K562 (cell line): ENCODE measurements at regions not wholly inside any gene's neighbourhood (a gene's known extent, or its start where the extent isn't known, plus 50 kb on each side); places are given as distances from the start of the nearest gene placed in this dataset.

Experiments used
- ATAC-seq: fragments of 200-7000 bp; cut with Tn5 transposase; 3 replicates; pipeline ENCODE4 v1.9.1; 2020; ENCODE audit warnings: moderate library complexity
- BruUV-seq: library from RNA; stranded (reverse); fragments of 400-500 nt; replicated peaks from 2 replicates; lab custom pipeline; 2021; lab: Mats Ljungman, UMichigan
- CTCF ChIA-PET: fragments of 300-600 bp; formaldehyde crosslinking; extraction: SDS; loops from one replicate; lab custom pipeline; 2021; ENCODE audit warnings: low intra/inter-chr PET ratio; lab: Yijun Ruan, JAX
- POLR2A ChIA-PET: fragments of 300-600, 350-650 bp; sonication (Branson Sonifier 250); formaldehyde crosslinking; extraction: SDS; loops from one replicate; lab custom pipeline; 2021; ENCODE audit warnings: antibody characterized with exemption, inconsistent platforms; lab: Yijun Ruan, JAX
- DNase-seq, 4 experiments: peaks; one replicate each; pipeline versions ENCODE4 v3.0.0 to v3.0.0-alpha.2; 2011 to 2018; ENCODE audit warnings: low spot score in 3 of 4, mixed read lengths in 3 of 4; ENCODE audit errors: extremely low read depth in 1 of 4
- FAIRE-seq: peaks from 2 replicates; lab custom pipeline; 2011; peaks lifted over from hg19 to GRCh38; lab: Jason Lieb, UNC
- H2AFZ ChIP-seq: 2 replicates; pipeline ENCODE4 v1.6.0; 2011; ENCODE audit warnings: low read depth, low read length, control low read depth, inconsistent platforms
- H3K27ac ChIP-seq: fragments of 200-600 bp; 3 replicates; pipeline ENCODE4 v1.8.0; 2011; ENCODE audit warnings: low read depth, mild to moderate bottlenecking, control low read depth, inconsistent platforms, low read length, moderate library complexity, mixed read lengths; ENCODE audit errors: extremely low read depth
- H3K27me3 ChIP-seq, 2 experiments: fragments of 300-600 bp in 1 of 2; 2 replicates in 1 of 2; 3 replicates in 1 of 2; pipeline versions ENCODE4 v1.6.0 to v1.8.0; 2011; ENCODE audit warnings: inconsistent platforms in 2 of 2, low read length in 2 of 2, mild to moderate bottlenecking in 1 of 2, mixed read lengths in 1 of 2, moderate library complexity in 1 of 2; ENCODE audit not compliant: control insufficient read depth in 2 of 2, insufficient read depth in 2 of 2
- H3K36me3 ChIP-seq: fragments of 300-600 bp; 3 replicates; pipeline ENCODE4 v1.8.0; 2011; ENCODE audit warnings: mild to moderate bottlenecking, low read length, inconsistent platforms; ENCODE audit not compliant: control insufficient read depth, insufficient read depth
- H3K4me1 ChIP-seq, 2 experiments: fragments of 200-600 bp in 1 of 2; replicated peaks in 1 of 2; 2 replicates in 1 of 2; 3 replicates in 1 of 2; pipeline versions ENCODE4 v1.5.1 to v1.8.0; 2011; ENCODE audit warnings: inconsistent platforms in 2 of 2, low read length in 2 of 2, mild to moderate bottlenecking in 1 of 2, mixed read lengths in 1 of 2, moderate library complexity in 1 of 2; ENCODE audit not compliant: control insufficient read depth in 2 of 2, insufficient read depth in 2 of 2
- H3K4me2 ChIP-seq: 2 replicates; pipeline ENCODE4 v1.6.1; 2011; ENCODE audit warnings: low read length, control low read depth, inconsistent platforms, mixed read lengths; ENCODE audit not compliant: insufficient read depth
- H3K4me3 ChIP-seq: fragments of 200-600 bp; sonication (generic), shearing (Covaris generic); 2 replicates; pipeline ENCODE4 v1.5.1; 2016; ENCODE audit warnings: control low read depth, inconsistent platforms
- H3K79me2 ChIP-seq: fragments of 200-600 bp; 3 replicates; pipeline ENCODE4 v1.8.0; 2011; ENCODE audit warnings: low read length, inconsistent platforms; ENCODE audit not compliant: control insufficient read depth, insufficient read depth
- H3K9ac ChIP-seq, 2 experiments: 2 replicates each; pipeline versions ENCODE4 v1.6.0 to v1.6.1; 2011; ENCODE audit warnings: low read depth in 2 of 2, low read length in 2 of 2, control low read depth in 1 of 2, inconsistent platforms in 1 of 2, mild to moderate bottlenecking in 1 of 2, mixed read lengths in 1 of 2; ENCODE audit not compliant: insufficient read depth in 1 of 2
- H3K9me1 ChIP-seq: one replicate; pipeline ENCODE4 v1.6.0; 2011; ENCODE audit warnings: inconsistent platforms, mild to moderate bottlenecking, low read length, moderate library complexity; ENCODE audit not compliant: control insufficient read depth, insufficient read depth
- H3K9me3 ChIP-seq: replicated peaks from 2 replicates; pipeline ENCODE4 v1.5.1; 2011; ENCODE audit warnings: low read depth, low read length, inconsistent platforms; ENCODE audit not compliant: control insufficient read depth, insufficient read depth
- H4K20me1 ChIP-seq: replicated peaks from 2 replicates; pipeline ENCODE4 v1.6.1; 2011; ENCODE audit warnings: low read length, inconsistent platforms, mixed read lengths; ENCODE audit not compliant: control insufficient read depth, insufficient read depth
- CHD1 ChIP-seq: fragments of 200-600 bp; sonication (generic); IDR thresholded peaks from one replicate; pipeline ENCODE4 v1.6.1; 2012; ENCODE audit warnings: mild to moderate bottlenecking, moderate library complexity, low read length, inconsistent platforms
- EWSR1 ChIP-seq: fragments of 450-650 bp; IDR thresholded peaks from 2 replicates; pipeline ENCODE4 v1.6.1; 2018; ENCODE audit warnings: borderline replicate concordance, mild to moderate bottlenecking, low read depth, moderate library complexity; ENCODE audit not compliant: partially characterized antibody
- GTF2A2 ChIP-seq: IDR thresholded peaks from 2 replicates; pipeline ENCODE4 v1.6.1; 2016; ENCODE audit warnings: mild to moderate bottlenecking, missing genetic modification characterization, missing compliant biosample characterization
- ID3 ChIP-seq, 2 experiments: fragments of 250-450 bp in 1 of 2; fragments of 450-650 bp in 1 of 2; sonication (Bioruptor Pico) in 1 of 2; IDR thresholded peaks; 2 replicates each; pipeline versions ENCODE4 v1.6.1 to v1.8.0; 2016 to 2021; ENCODE audit warnings: mild to moderate bottlenecking in 2 of 2, moderate library complexity in 2 of 2, missing compliant biosample characterization in 1 of 2, missing genetic modification characterization in 1 of 2
- KLF16 ChIP-seq: IDR thresholded peaks from 2 replicates; pipeline ENCODE4 v1.6.1; 2016; ENCODE audit warnings: antibody characterized with exemption
- MED1 ChIP-seq: sonication (generic); formaldehyde crosslinking; IDR thresholded peaks from 2 replicates; pipeline ENCODE4 v1.8.1; 2023; ENCODE audit warnings: missing genetic modification reagents, borderline replicate concordance
- MITF ChIP-seq: IDR thresholded peaks from 2 replicates; pipeline ENCODE4 v1.6.1; 2014; ENCODE audit warnings: antibody characterized with exemption
- MTA1 ChIP-seq: fragments of 450-650 bp; IDR thresholded peaks from 2 replicates; pipeline ENCODE4 v1.6.1; 2017; ENCODE audit warnings: borderline replicate concordance
- NR2C1 ChIP-seq, 2 experiments: fragments of 450-650 bp; IDR thresholded peaks; 2 replicates each; pipeline ENCODE4 v1.6.1; 2017; ENCODE audit warnings: mild to moderate bottlenecking in 2 of 2, antibody characterized with exemption in 1 of 2, inconsistent platforms in 1 of 2, missing compliant biosample characterization in 1 of 2, missing genetic modification characterization in 1 of 2
- PATZ1 ChIP-seq: fragments of 250-450 bp; sonication (Bioruptor Pico); IDR thresholded peaks from 2 replicates; pipeline ENCODE4 v1.5.0; 2020; ENCODE audit warnings: mild to moderate bottlenecking, borderline replicate concordance
- SREBF1 ChIP-seq: fragments of 150-350 bp; IDR thresholded peaks from 2 replicates; pipeline ENCODE4 v1.6.1; 2014; ENCODE audit warnings: antibody characterized with exemption, low read depth, low read length, borderline replicate concordance
- TAF9B ChIP-seq: fragments of 450-650 bp; IDR thresholded peaks from 2 replicates; pipeline ENCODE4 v1.6.1; 2018; ENCODE audit warnings: mild to moderate bottlenecking; ENCODE audit not compliant: partially characterized antibody
- ZNF507 ChIP-seq: conservative IDR thresholded peaks from 2 replicates; pipeline ENCODE4 v1.6.1; 2017; ENCODE audit warnings: missing genetic modification characterization, missing compliant biosample characterization
- WGBS: fragments of 100-300 bp; shearing (Covaris generic); methylation state at CpG from one replicate; pipeline ENCODE4 v1.1.6; 2016; ENCODE audit warnings: low coverage, mixed read lengths; ENCODE audit not compliant: insufficient coverage; ENCODE audit errors: missing lambda C conversion rate; 5-methylcytosine and 5-hydroxymethylcytosine counted together
- in situ Hi-C: fragments of 300-500 bp; cut with MboI; formaldehyde crosslinking; loops from 4 replicates; pipeline ENCODE4 v1.15.0; 2018; ENCODE audit warnings: inconsistent platforms, mixed read lengths
- intact Hi-C: fragments of 100-400 bp; cut with micrococcal nuclease; formaldehyde crosslinking; loops from 2 replicates; pipeline ENCODE4 v1.14.2; 2022

- Histone ChIP-seq H4K20me1 (no peaks in the 10 kb centered on the region), H2AFZ (no peak overlapping the region), H3K9me3 (peaks cover 3% of the 10 kb centered on the region; the same call in 1 of the 2 replicates), H3K36me3 (no peaks in the 10 kb centered on the region), H3K4me3 (no peak overlapping the region), H3K27ac (no peak overlapping the region), H3K79me2 (no peaks in the 10 kb centered on the region), H3K27me3 (no peaks in the 10 kb centered on the region), H3K4me2 (no peak overlapping the region), H3K9me1 (no peaks in the 10 kb centered on the region), H3K4me1 (no peaks in the 10 kb centered on the region), H3K9ac (no peak overlapping the region)
- no TSS peak for BruUV-seq
- FAIRE-seq (no peak), ATAC-seq (no peak), DNase-seq (no peak)
- intact Hi-C loops (no loop called here), in situ Hi-C loops (no loop called here)
- CTCF ChIA-PET = no interaction called here
- no peak for TF ChIP-seq MTA1
- TF ChIP-seq GTF2A2 (tag) = no peak
- TF ChIP-seq PATZ1 (CRISPR knock-in tag) = no peak
- no peak for TF ChIP-seq MED1 (CRISPR knock-in tag)
- no peak for TF ChIP-seq MITF
- no peak for TF ChIP-seq SREBF1
- no peak for TF ChIP-seq NR2C1 (IDR thresholded peaks at IDR 0.05)
- TF ChIP-seq NR2C1 (tag; IDR thresholded peaks at IDR 0.05) = no peak
- TF ChIP-seq ID3 (CRISPR knock-in tag; IDR thresholded peaks at IDR 0.05) = no peak
- TF ChIP-seq ID3 (tag; IDR thresholded peaks at IDR 0.05) = no peak
- TF ChIP-seq EWSR1 = no peak
- no peak for TF ChIP-seq KLF16
- no peak for TF ChIP-seq CHD1
- TF ChIP-seq TAF9B = no peak
- no peak for TF ChIP-seq ZNF507 (tag)
- POLR2A ChIA-PET = no interaction called here
- 2% methylated on average over 3 of the region's 3 CpGs for WGBS
Observed at GRCh38 chr18:39774957-39775598, 2180.0 kb upstream of the PIK3C3 start.
